Vagina (tissue), 2 donors: ENCODE measurements at regions not wholly inside any gene's neighbourhood (a gene's known extent, or its start where the extent isn't known, plus 50 kb on each side); places are given as distances from the start of the nearest gene placed in this dataset.
A peak's percentile ranks its signal among the peaks of the same experiment; 100 is the strongest.
"Not testable (repeated sequence)": the region's sequence is repeated elsewhere in the genome, so short reads cannot be mapped to it uniquely, and the experiment has no call there.

Experiments used
- DNase-seq, 2 donors: peaks; one replicate each; pipeline ENCODE4 v3.0.0-alpha.2; 2017; ENCODE audit errors: extremely low spot score in 2 of 2
- H3K27ac ChIP-seq: fragments of 200-600 bp; sonication (generic); one replicate; pipeline ENCODE4 v1.5.1; 2019
- H3K27me3 ChIP-seq: fragments of 200-600 bp; sonication (generic); one replicate; pipeline ENCODE4 v1.5.1; 2019
- H3K36me3 ChIP-seq, 2 donors: fragments of 200-600 bp; sonication (generic); one replicate each; pipeline ENCODE4 v1.5.1; 2017 to 2019
- H3K4me1 ChIP-seq: fragments of 200-600 bp; sonication (generic); one replicate; pipeline ENCODE4 v1.5.1; 2019
- H3K4me3 ChIP-seq, 2 donors: fragments of 200-600 bp; sonication (generic); 1 replicate in 1 of 2; 2 replicates in 1 of 2; pipeline ENCODE4 v1.5.1; 2016 to 2019
- H3K9me3 ChIP-seq: fragments of 200-600 bp; sonication (generic); one replicate; pipeline ENCODE4 v1.5.1; 2019
- POLR2A ChIP-seq, 2 donors: fragments of 450-650 bp; IDR thresholded peaks; one replicate each; pipeline ENCODE4 v1.6.1; 2017; ENCODE audit warnings: antibody characterized with exemption in 2 of 2, mild to moderate bottlenecking in 2 of 2, moderate library complexity in 2 of 2
- POLR2AphosphoS5 ChIP-seq, 2 donors: sonication (generic); formaldehyde crosslinking; IDR thresholded peaks; one replicate each; pipeline ENCODE4 v1.9.0; 2017; ENCODE audit warnings: antibody characterized with exemption in 2 of 2, mild to moderate bottlenecking in 2 of 2, low read depth in 1 of 2; ENCODE audit not compliant: insufficient read depth in 1 of 2
- intact Hi-C: fragments of 100-400 bp; cut with DNase I; formaldehyde crosslinking; loops from one replicate; pipeline ENCODE4 v1.15.1; 2023
- TF ChIP-seq, protein P1 (sequence below), 3 experiments: fragments of 450-650 bp in 2 of 3; fragments of 200-600 bp in 1 of 3; sonication (generic) in 1 of 3; IDR thresholded peaks; one replicate each; pipeline ENCODE4 v1.5.1; 2017 to 2019; ENCODE audit warnings: antibody characterized with exemption in 3 of 3, mild to moderate bottlenecking in 2 of 3, moderate library complexity in 2 of 3

GRCh38 chr2:236376566-236377244 lies 112.5 kb upstream of the ASB18 start:
- no peak overlapping the region for H3K27ac ChIP-seq

GRCh38 chr2:236380051-236380612 lies 115.9 kb upstream of the ASB18 start:
- Histone ChIP-seq H3K27ac (no peak overlapping the region), H3K4me1 (no peaks in the 10 kb centered on the region), H3K36me3 (no peaks in the 10 kb centered on the region), H3K4me3 (no peak overlapping the region), H3K27me3 (no peaks in the 10 kb centered on the region), H3K9me3 (no peaks in the 10 kb centered on the region)
- no peak for TF ChIP-seq POLR2AphosphoS5 (IDR thresholded peaks at IDR 0.05; ENCODE audit: insufficient read depth in 1 of 2, low read depth in 1 of 2)
- TF ChIP-seq, protein P1, sequence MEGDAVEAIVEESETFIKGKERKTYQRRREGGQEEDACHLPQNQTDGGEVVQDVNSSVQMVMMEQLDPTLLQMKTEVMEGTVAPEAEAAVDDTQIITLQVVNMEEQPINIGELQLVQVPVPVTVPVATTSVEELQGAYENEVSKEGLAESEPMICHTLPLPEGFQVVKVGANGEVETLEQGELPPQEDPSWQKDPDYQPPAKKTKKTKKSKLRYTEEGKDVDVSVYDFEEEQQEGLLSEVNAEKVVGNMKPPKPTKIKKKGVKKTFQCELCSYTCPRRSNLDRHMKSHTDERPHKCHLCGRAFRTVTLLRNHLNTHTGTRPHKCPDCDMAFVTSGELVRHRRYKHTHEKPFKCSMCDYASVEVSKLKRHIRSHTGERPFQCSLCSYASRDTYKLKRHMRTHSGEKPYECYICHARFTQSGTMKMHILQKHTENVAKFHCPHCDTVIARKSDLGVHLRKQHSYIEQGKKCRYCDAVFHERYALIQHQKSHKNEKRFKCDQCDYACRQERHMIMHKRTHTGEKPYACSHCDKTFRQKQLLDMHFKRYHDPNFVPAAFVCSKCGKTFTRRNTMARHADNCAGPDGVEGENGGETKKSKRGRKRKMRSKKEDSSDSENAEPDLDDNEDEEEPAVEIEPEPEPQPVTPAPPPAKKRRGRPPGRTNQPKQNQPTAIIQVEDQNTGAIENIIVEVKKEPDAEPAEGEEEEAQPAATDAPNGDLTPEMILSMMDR (IDR thresholded peaks at IDR 0.05): no peak
- no peak for TF ChIP-seq POLR2A (IDR thresholded peaks at IDR 0.05)
- peak; percentile 14 to 60 for DNase-seq
- intact Hi-C loops: no loop called here

More at GRCh38 chr2:236376566-236377244, 112.5 kb upstream of the ASB18 start:
- Histone ChIP-seq H3K4me3 (no peak overlapping the region), H3K27me3 (no peaks in the 10 kb centered on the region), H3K9me3 (no peaks in the 10 kb centered on the region), H3K4me1 (no peaks in the 10 kb centered on the region), H3K36me3 (no peaks in the 10 kb centered on the region)
- TF ChIP-seq POLR2AphosphoS5 (IDR thresholded peaks at IDR 0.05; ENCODE audit: insufficient read depth in 1 of 2, low read depth in 1 of 2) (no peak), POLR2A (IDR thresholded peaks at IDR 0.05) (no peak)
- TF ChIP-seq, protein P1 (IDR thresholded peaks at IDR 0.05): no peak
- intact Hi-C loops: no loop called here
- no peak for DNase-seq

DNA sequence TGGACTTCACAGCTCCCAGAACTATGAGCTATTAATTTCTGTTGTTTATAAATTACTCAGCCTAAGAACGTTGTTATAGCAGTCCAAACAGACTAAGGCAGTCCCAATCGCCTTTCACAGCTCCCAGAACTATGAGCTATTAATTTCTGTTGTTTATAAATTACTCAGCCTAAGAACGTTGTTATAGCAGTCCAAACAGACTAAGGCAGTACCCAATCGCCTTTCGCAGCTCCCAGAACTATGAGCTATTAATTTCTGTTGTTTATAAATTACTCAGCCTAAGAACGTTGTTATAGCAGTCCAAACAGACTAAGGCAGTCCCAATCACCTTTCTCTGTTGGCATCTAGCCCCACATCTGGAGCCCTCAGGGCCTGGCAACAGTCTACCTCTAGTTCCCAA lies 117.0 kb upstream of the ASB18 start:
- DNase-seq, H3K4me1 ChIP-seq, H3K9me3 ChIP-seq, H3K27ac ChIP-seq, intact Hi-C loops, H3K27me3 ChIP-seq, H3K36me3 ChIP-seq, H3K4me3 ChIP-seq: not testable (repeated sequence)

- H3K4me1 ChIP-seq, intact Hi-C loops, H3K9me3 ChIP-seq, H3K27me3 ChIP-seq, H3K4me3 ChIP-seq, DNase-seq, H3K36me3 ChIP-seq, H3K27ac ChIP-seq: not testable (repeated sequence)
Observed at GRCh38 chr2:236389284-236390216, 125.3 kb upstream of the ASB18 start.

- Histone ChIP-seq H3K9me3 (no peaks in the 10 kb centered on the region), H3K27ac (no peak overlapping the region), H3K4me3 (no peak overlapping the region), H3K36me3 (no peaks in the 10 kb centered on the region), H3K27me3 (no peaks in the 10 kb centered on the region), H3K4me1 (no peaks in the 10 kb centered on the region)
- TF ChIP-seq POLR2A (IDR thresholded peaks at IDR 0.05) (no peak), POLR2AphosphoS5 (IDR thresholded peaks at IDR 0.05; ENCODE audit: insufficient read depth in 1 of 2, low read depth in 1 of 2) (no peak)
- TF ChIP-seq, protein P1 (IDR thresholded peaks at IDR 0.05): no peak
- DNase-seq: peak; percentile 37 to 46
- intact Hi-C loops: no loop called here
Observed at GRCh38 chr2:236393101-236393500, 128.9 kb upstream of the ASB18 start.
